Calu3 (cell line): ENCODE measurements at regions not wholly inside any gene's neighbourhood (a gene's known extent, or its start where the extent isn't known, plus 50 kb on each side); places are given as distances from the start of the nearest gene placed in this dataset.

Experiments used
- BruUV-seq: library from RNA; stranded (reverse); fragments of 400-500 nt; replicated peaks from 2 replicates; lab custom pipeline; 2021; lab: Mats Ljungman, UMichigan
- CTCF ChIA-PET: fragments of 300-600 bp; sonication (Branson Sonifier 250); formaldehyde crosslinking; loops from one replicate; lab custom pipeline; 2022; ENCODE audit warnings: antibody characterized with exemption; lab: Charles Lee
- DNase-seq: peaks from one replicate; pipeline ENCODE4 v3.0.0; 2022
- H3K27ac Mint-ChIP-seq: one replicate; pipeline ENCODE4 v1.8.0; 2022; ENCODE audit warnings: mixed read lengths; ENCODE audit not compliant: unreplicated experiment
- H3K27me3 Mint-ChIP-seq: one replicate; pipeline ENCODE4 v1.8.0; 2022; ENCODE audit warnings: mixed read lengths; ENCODE audit not compliant: unreplicated experiment
- H3K36me3 Mint-ChIP-seq: one replicate; pipeline ENCODE4 v1.8.0; 2022; ENCODE audit warnings: mild to moderate bottlenecking, moderate library complexity, mixed read lengths; ENCODE audit not compliant: insufficient read depth, unreplicated experiment
- H3K4me1 Mint-ChIP-seq: one replicate; pipeline ENCODE4 v1.8.0; 2022; ENCODE audit warnings: mild to moderate bottlenecking, low read depth, mixed read lengths; ENCODE audit not compliant: unreplicated experiment
- H3K4me3 Mint-ChIP-seq: one replicate; pipeline ENCODE4 v1.8.0; 2022; ENCODE audit warnings: mild to moderate bottlenecking, low read depth, moderate library complexity, mixed read lengths; ENCODE audit not compliant: unreplicated experiment
- H3K9me3 Mint-ChIP-seq: one replicate; pipeline ENCODE4 v1.8.0; 2022; ENCODE audit warnings: low read depth, mixed read lengths; ENCODE audit not compliant: unreplicated experiment
- intact Hi-C: fragments of 100-400 bp; cut with micrococcal nuclease; formaldehyde crosslinking; loops from one replicate; pipeline ENCODE4 v1.10.0; 2022; ENCODE audit not compliant: unreplicated experiment
- TF ChIP-seq, protein P1 (sequence below): fragments of 200-600 bp; IDR thresholded peaks from one replicate; pipeline ENCODE4 v1.8.0; 2022; ENCODE audit warnings: antibody characterized with exemption; ENCODE audit not compliant: unreplicated experiment

DNA sequence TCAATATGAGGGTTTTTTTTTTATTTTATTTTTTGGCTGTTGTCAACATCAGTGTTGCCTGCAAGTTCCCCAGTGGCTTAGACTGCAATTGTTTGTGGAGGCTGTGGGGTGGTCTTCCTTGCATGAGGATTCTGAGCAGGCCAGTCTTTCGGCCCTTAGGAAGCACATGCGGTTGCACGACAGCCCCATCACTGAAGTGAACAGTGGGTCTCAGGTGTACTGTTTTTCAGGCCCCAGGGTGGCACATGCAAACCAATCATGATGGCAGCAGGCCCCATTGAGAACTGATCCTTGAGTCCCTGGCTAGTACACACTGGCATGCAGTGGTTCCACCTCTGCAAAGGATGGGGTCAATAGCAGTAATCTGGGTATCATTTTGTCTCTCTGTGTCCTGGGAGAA, 768.7 kb downstream of the EPHA3 start:
- CTCF ChIA-PET, result no interaction called here
- H3K4me3 Mint-ChIP-seq, result no peak overlapping the region

GRCh38 chr3:89877230-89877629, 769.8 kb downstream of the EPHA3 start:
- no peak overlapping the region for H3K27ac Mint-ChIP-seq
- no peak overlapping the region for H3K4me3 Mint-ChIP-seq
- peaks cover 2% of the 10 kb centered on the region for H3K9me3 Mint-ChIP-seq
- TF ChIP-seq, protein P1, sequence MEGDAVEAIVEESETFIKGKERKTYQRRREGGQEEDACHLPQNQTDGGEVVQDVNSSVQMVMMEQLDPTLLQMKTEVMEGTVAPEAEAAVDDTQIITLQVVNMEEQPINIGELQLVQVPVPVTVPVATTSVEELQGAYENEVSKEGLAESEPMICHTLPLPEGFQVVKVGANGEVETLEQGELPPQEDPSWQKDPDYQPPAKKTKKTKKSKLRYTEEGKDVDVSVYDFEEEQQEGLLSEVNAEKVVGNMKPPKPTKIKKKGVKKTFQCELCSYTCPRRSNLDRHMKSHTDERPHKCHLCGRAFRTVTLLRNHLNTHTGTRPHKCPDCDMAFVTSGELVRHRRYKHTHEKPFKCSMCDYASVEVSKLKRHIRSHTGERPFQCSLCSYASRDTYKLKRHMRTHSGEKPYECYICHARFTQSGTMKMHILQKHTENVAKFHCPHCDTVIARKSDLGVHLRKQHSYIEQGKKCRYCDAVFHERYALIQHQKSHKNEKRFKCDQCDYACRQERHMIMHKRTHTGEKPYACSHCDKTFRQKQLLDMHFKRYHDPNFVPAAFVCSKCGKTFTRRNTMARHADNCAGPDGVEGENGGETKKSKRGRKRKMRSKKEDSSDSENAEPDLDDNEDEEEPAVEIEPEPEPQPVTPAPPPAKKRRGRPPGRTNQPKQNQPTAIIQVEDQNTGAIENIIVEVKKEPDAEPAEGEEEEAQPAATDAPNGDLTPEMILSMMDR, result no peak
- H3K36me3 Mint-ChIP-seq, result no peaks in the 10 kb centered on the region
- CTCF ChIA-PET, result no interaction called here
- intact Hi-C loops, result no loop called here
- H3K4me1 Mint-ChIP-seq, result no peaks in the 10 kb centered on the region
- no peaks in the 10 kb centered on the region for H3K27me3 Mint-ChIP-seq
- BruUV-seq, result no TSS peak
- DNase-seq, result no peak

More for the DNA sequence above, 768.7 kb downstream of the EPHA3 start:
- intact Hi-C loops, result no loop called here
- Mint-ChIP-seq H3K36me3 (no peaks in the 10 kb centered on the region), H3K27me3 (no peaks in the 10 kb centered on the region), H3K4me1 (no peaks in the 10 kb centered on the region), H3K9me3 (peaks cover 2% of the 10 kb centered on the region), H3K27ac (no peak overlapping the region)
- TF ChIP-seq, protein P1, result no peak
- no TSS peak for BruUV-seq
- DNase-seq, result no peak

- BruUV-seq, result no TSS peak
- Mint-ChIP-seq H3K9me3 (no peaks in the 10 kb centered on the region), H3K36me3 (no peaks in the 10 kb centered on the region), H3K4me3 (no peak overlapping the region), H3K4me1 (peaks cover 10% of the 10 kb centered on the region), H3K27me3 (no peaks in the 10 kb centered on the region), H3K27ac (no peak overlapping the region)
- DNase-seq, result peak; percentile 19
- CTCF ChIA-PET, result no interaction called here
- TF ChIP-seq, protein P1, result no peak
- intact Hi-C loops, result no loop called here
These were observed 782.0 kb downstream of the EPHA3 start for GRCh38 chr3:89889386-89889785.

DNA sequence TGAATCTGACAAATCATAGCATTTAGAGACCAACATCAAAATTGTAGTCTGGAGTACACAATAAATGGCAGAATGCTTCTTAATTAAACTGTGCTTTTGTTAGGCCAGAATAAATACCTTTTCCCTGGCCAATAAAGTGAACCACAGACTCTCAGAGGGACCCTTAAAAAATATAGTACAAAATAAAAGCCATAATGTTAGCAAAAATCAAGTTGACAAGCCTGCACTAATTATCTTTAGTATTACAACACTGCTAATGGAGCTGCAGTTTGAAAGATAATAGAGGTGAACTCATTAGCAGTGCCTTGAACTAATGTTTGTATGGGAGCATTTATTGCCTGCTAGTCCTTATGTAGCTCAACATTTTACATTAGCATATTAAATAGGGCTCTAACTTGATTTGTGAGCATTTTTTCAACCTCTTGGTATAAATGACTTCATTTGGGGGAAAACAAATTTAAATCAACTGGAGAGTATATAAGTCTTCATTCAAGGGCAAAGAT, 801.3 kb downstream of the EPHA3 start:
- Mint-ChIP-seq H3K27ac (no peak overlapping the region), H3K36me3 (no peaks in the 10 kb centered on the region)
- no TSS peak for BruUV-seq

More for the DNA sequence above, 801.3 kb downstream of the EPHA3 start:
- Mint-ChIP-seq H3K9me3 (peaks cover 4% of the 10 kb centered on the region), H3K27me3 (no peaks in the 10 kb centered on the region), H3K4me1 (no peaks in the 10 kb centered on the region), H3K4me3 (no peak overlapping the region)
- intact Hi-C loops, result no loop called here
- DNase-seq, result no peak
- TF ChIP-seq, protein P1, result no peak
- CTCF ChIA-PET, result interaction anchor here (0.9 kb wide), 1 partner anchor 24 kb away, joined by 3 read pairs; no protein-coding TSS in a partner anchor
